ENCODE measurements at regions not wholly inside any gene's neighbourhood (a gene's known extent, or its start where the extent isn't known, plus 50 kb on each side); places are given as distances from the start of the nearest gene placed in this dataset.
"Not testable (repeated sequence)": the region's sequence is repeated elsewhere in the genome, so short reads cannot be mapped to it uniquely, and the experiment has no call there.

DNA sequence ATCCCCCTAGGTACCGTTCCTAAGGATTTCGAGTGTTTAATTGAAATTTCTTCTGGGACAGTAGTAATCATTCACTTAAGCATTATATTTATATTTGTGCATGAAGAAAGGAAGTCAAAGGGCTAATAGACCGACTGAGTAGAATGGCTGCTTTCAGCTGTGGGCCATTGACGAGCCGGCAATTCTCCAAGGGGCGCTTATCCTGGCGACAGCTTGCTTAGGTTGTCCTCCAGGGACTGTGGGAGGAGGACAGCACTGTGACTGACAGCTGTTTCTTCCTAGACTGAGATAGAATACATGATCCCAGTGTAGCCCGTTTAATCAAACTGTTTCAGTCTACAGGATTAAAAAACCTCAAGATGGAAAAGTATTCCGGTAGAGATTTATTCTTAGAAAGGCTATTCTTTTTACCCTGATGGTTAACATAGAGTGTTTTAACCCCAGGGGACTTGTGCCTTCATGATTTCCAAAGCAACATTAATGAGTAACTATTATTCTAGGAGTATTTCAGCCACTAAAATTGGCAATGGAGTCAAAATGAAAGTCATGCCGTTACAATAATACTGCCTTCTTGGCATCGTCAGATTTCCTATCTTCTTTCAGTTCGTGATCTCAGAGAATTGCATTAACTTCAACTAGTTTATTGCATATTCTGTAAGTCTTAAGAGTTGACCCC is 943.1 kb upstream of the WWC1 start:
- DNase-seq (no peak), ATAC-seq (no peak)
- intact Hi-C loops (cut with DNase I), result no loop called here

DNA sequence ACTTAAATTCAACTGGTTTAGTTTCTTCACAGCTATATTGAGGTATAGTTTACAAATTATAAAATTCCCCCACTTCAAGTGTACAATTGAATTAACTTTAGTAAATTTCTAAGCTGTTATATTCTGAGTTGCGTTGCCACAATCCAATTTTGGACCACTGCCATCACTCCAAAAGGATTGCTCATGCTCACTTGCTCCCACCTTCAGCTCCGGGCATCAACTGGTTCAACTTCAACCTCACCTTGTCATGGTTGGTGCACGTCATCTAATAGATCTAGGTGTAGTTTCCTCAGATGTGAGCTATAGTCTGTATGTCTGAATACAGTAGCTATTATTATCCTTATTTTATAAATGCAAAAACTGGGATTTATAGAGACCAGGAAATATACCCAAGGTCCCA is 942.5 kb upstream of the WWC1 start:
- intact Hi-C loops (cut with DNase I), result no loop called here
- ATAC-seq (no peak), DNase-seq (no peak)

GRCh38 chr5:167351316-167351715 is 940.1 kb upstream of the WWC1 start:
- ATAC-seq (no peak), DNase-seq (no peak)
- intact Hi-C loops (cut with DNase I), result no loop called here

- intact Hi-C loops (cut with DNase I), result no loop called here
- no peak for ATAC-seq
- DNase-seq, result no peak
These were observed 938.6 kb upstream of the WWC1 start for GRCh38 chr5:167352801-167353200.

- ATAC-seq, result no peak
- intact Hi-C loops (cut with DNase I), result no loop called here
- no peak for DNase-seq
These were observed 936.1 kb upstream of the WWC1 start for GRCh38 chr5:167355346-167355745.

- ATAC-seq, result no peak
- intact Hi-C loops (cut with DNase I), result no loop called here
These were observed 935.1 kb upstream of the WWC1 start for GRCh38 chr5:167356374-167356773.

DNA sequence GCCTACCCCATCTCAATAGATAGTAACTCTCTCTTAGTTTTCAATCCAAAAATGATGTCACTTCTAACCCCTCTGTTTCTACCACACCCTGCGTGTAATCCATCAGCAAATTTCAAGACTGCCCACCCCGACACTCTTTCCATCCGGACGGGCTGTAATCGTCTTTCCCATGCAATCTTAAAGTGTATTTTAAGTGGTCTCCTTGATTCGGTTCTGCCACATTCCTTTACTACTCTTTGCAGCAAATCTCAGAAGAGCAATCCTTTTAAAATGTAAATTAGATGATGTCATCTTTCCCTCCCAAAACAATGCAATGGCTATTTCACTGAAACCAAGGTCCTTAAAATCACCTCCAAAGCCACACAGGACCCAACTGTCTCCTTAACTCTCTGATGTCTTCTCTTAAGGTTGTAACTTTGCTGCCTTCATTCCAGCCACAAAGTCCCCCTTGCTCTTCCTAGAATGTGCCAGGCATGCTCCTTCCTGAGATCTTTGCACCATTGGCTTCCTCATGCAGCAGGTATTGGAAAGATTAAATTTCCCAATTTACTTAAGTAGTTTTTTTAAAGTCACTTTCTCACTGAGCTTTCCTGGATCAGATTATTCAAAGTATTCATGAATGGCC is 932.5 kb upstream of the WWC1 start:
- no peak for ATAC-seq
- intact Hi-C loops (cut with DNase I), result no loop called here
- DNase-seq, result no peak

More at GRCh38 chr5:167356374-167356773, 935.1 kb upstream of the WWC1 start:
- DNase-seq, result no peak

GRCh38 chr5:167361795-167362194 is 929.6 kb upstream of the WWC1 start:
- no peak for ATAC-seq
- intact Hi-C loops (cut with DNase I), result no loop called here
- DNase-seq, result no peak

- intact Hi-C loops (cut with DNase I), result no loop called here
- no peak for DNase-seq
- no peak for ATAC-seq
These were observed 928.4 kb upstream of the WWC1 start for GRCh38 chr5:167363065-167363464.

DNA sequence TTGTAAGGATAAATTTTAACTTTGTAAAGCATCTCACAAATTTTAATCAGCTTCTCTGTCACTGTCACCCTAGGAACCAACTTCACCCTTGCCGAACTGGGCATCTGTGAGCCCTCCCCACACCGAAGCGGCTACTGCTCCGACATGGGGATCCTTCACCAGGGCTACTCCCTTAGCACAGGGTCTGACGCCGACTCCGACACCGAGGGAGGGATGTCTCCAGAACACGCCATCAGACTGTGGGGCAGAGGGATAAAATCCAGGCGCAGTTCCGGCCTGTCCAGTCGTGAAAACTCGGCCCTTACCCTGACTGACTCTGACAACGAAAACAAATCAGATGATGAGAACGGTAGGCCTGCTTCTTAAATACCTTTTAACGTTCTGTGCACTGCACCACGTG is 916.3 kb upstream of the WWC1 start:
- no peak for DNase-seq
- no peak for ATAC-seq
- intact Hi-C loops (cut with DNase I), result no loop called here

DNA sequence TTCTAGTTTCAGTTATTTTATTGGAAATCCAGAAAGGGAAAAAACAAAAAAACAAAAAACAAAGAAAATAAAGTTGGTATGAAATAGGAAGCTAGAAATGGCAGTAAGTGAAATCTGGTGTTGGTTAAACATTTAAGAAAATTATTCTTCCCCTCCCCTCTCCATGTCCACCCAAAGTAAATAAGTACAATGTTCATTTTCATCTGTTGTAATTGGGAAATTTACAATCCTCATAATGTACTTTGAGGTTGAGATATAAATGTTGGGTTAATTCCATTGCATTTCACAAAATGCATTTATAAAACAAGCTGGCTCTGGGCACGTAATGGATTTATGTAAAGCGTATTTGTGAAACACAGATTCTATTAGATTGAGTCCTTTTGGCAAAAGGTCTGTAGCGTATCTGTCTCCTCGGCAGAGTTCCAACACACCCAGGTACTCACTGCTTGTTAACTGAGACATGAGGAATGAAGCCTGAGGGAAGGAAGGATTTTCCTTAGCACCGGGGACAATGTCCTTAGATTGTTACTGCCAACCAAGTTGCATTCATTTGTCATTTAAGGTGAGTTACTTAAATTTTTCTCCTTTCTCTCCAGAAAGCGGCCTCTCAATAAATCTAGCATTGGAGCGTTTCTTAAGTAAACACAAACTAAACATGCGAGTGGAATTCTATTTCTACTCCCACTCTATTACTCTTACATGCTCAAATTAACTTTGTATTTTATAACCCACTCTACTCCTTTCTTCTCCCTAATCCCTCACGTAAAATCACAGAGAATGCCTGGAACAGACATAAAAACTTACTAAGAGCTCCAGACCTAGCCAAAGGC is 912.3 kb upstream of the WWC1 start:
- intact Hi-C loops (cut with DNase I), result no loop called here
- DNase-seq (no peak), ATAC-seq (no peak)

DNA sequence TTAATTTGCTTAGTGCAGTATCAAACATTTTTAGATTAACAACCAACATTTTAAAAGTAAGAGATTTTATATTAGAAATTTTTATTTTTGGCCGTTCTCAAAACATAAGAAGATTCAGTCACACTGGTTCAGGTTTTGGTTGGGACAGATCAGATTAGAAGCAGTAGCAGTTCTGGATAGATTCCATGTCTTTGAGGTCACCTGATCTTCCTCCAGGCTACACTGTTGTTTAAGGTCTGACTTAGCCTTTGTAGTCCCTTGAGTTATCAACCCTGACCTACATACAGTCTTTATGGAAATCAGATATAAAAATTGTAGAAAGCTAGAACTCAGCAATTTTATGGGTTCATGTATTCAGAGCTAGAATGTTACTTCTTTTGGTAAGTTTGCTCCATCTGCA is 910.0 kb upstream of the WWC1 start:
- ATAC-seq, result no peak
- intact Hi-C loops (cut with DNase I), result no loop called here
- no peak for DNase-seq

DNA sequence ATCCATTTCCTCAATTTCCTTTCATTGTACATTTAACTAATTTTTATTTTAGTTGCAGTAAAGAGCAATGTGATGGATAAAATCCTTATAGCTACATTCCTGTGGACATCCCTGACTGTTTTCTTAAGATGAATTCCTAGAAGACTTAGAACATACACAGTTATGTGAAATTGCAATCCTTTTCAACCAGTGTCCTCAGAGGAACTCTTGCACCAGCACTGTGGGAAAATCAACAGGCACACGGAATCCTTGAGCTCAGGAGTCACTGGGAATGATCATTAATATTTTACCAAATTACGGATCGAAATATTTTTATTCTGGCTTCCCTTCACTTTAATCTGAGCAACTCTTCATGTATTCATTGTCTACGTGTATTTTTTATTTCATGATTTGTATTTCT is 901.9 kb upstream of the WWC1 start:
- DNase-seq (no peak), ATAC-seq (no peak)
- intact Hi-C loops (cut with DNase I), result no loop called here

- intact Hi-C loops (cut with DNase I); DNase-seq; ATAC-seq: not testable (repeated sequence)
These were observed 900.2 kb upstream of the WWC1 start for GRCh38 chr5:167391286-167391685.

GRCh38 chr5:167392240-167392639 is 899.2 kb upstream of the WWC1 start:
- no peak for DNase-seq
- no peak for ATAC-seq
- intact Hi-C loops (cut with DNase I), result no loop called here

DNA sequence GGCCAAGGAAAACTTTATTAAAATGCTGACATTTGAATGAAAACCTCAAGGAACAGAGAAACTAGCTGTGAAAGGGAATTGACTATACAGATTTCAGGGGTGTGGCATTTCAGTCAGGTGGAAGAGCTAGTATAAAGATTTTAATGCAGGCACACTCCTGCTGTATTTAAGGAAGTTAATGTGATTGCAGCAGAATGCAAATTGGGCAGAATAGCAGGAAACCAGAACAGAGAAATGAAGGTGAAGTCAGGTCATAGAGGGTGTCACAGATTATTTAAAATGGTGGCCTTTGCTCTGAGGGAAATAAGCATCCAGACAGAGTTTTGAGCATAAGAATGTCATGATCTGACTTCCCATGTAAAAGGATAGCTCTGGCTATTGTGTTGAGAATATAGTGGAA is 898.1 kb upstream of the WWC1 start:
- intact Hi-C loops (cut with DNase I), result no loop called here
- DNase-seq, result no peak
- ATAC-seq, result no peak

DNA sequence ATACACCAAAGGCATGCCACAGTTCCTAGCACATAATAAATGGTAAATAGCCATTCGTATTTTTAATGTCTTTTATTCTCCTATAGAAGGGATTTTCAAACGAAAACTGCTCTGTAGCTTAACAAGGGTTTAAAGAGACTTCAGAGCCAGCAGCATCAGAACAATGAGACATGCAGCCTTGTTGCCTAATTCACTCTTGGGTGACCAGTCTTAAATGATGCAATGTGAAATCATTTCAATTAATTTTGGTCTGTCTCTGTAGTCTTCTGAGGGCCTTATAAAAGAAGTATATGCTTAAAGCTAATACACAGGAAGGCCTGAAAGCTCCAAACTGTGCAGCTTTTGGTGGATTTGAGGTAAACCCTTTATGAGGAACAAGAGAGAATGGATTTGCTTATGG is 888.8 kb upstream of the WWC1 start:
- intact Hi-C loops (cut with DNase I), result no loop called here
- no peak for ATAC-seq
- DNase-seq, result no peak

DNA sequence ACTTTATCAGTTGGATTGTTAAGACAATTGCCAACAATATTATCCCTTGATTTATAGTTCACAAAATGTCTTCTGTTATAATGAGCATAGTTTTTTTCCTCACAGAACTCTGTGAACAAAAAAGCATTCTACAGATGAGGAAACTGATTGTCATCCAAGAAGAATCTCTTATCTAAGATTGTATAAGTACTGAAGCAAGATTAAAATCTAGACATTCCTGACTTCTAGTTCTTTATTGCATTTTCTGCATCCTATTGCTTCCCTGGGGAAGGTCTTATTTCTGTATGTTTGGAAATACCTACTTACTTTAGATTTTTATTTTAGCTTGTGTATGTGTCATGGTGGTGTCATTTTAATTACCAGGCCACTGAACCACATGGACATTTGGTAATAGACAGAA is 884.9 kb upstream of the WWC1 start:
- intact Hi-C loops (cut with DNase I), result no loop called here
- ATAC-seq, result no peak
- DNase-seq, result no peak

DNA sequence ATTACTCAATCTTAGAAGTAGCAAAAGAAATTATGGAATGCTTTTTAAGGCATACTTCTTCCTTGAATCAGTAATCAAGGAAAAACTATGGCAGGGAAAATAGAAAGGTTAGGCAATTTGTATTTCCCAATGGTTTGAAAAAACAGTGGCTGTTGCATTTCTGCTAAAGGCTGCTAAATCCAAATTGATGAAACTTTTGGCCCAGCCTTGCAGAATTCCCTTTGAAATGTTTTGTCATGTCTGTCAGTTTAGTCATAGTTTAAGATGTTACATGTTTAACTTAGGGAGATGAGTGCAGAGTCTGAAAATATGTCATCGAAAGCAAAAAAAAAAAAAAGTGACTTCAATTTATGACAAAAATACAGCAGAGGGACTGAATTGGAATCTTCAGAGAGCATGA is 878.9 kb upstream of the WWC1 start:
- DNase-seq (no peak), ATAC-seq (no peak)
- intact Hi-C loops (cut with DNase I), result no loop called here

DNA sequence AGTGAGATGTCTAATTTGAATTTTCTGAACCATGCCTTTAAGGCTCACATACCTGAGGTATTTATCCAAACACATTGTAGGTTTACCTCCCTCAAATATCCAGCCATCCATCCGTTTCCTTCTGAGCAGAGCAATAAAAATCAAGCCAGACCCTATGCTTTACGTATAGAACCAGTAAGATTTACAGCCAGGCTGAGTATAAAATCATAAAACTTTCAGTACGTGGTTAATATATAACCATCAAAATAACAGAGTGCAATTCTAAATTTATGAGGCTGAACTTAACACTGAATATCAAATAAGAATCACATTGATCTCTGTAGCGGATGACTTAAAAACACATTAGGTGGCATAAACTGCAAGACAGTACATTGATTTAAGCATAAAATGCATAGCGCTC is 877.9 kb upstream of the WWC1 start:
- ATAC-seq (no peak), DNase-seq (no peak)
- intact Hi-C loops (cut with DNase I), result no loop called here

DNA sequence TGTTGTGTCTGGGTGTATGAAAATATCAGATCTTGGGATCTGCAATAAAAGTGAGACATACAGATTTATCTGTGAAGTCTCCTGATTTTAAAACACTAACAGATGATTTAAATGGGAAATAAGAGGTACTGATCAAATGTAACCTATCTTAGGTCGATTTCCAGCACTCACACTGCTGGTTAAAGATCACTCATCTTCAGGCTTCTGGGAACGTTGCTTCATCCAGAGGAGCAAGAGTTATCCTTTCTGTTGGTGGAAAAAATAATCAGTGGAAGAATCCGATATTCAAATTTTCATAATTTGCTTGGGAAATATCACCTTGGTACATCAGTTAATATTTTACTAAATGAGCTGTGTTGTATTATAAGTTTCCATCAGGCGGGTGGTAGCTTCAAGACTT is 876.8 kb upstream of the WWC1 start:
- no peak for ATAC-seq
- no peak for DNase-seq
- intact Hi-C loops (cut with DNase I), result no loop called here

Measured in left cardiac atrium (tissue), 4 donors.